Osteoblast (primary cell): ENCODE measurements at regions not wholly inside any gene's neighbourhood (a gene's known extent, or its start where the extent isn't known, plus 50 kb on each side); places are given as distances from the start of the nearest gene placed in this dataset.
A peak's percentile ranks its signal among the peaks of the same experiment; 100 is the strongest.

Experiments
- DNase-seq: peaks from one replicate; pipeline ENCODE4 v3.0.0; 2011; ENCODE audit warnings: low spot score, mixed read lengths; ENCODE audit not compliant: insufficient read length; ENCODE audit errors: missing footprints
- H2AFZ ChIP-seq: 2 replicates; pipeline ENCODE4 v1.6.0; 2011; ENCODE audit warnings: mild to moderate bottlenecking, low read length
- H3K27ac ChIP-seq: 2 replicates; pipeline ENCODE4 v1.5.1; 2011; ENCODE audit warnings: mild to moderate bottlenecking, low read depth, low read length, moderate library complexity
- H3K27me3 ChIP-seq: 2 replicates; pipeline ENCODE4 v1.6.0; 2012; ENCODE audit warnings: mild to moderate bottlenecking, control low read depth, inconsistent platforms, low read length, moderate library complexity; ENCODE audit not compliant: insufficient read depth
- H3K36me3 ChIP-seq: 2 replicates; pipeline ENCODE4 v1.5.1; 2011; ENCODE audit warnings: mild to moderate bottlenecking, low read length, control low read depth, moderate library complexity; ENCODE audit not compliant: insufficient read depth
- H3K4me1 ChIP-seq: 2 replicates; pipeline ENCODE4 v1.5.1; 2011; ENCODE audit warnings: mild to moderate bottlenecking, low read length, control low read depth, moderate library complexity; ENCODE audit not compliant: insufficient read depth
- H3K4me2 ChIP-seq: 2 replicates; pipeline ENCODE4 v1.6.0; 2011; ENCODE audit warnings: mild to moderate bottlenecking, low read length; ENCODE audit not compliant: insufficient read depth
- H3K4me3 ChIP-seq: fragments of 200-600 bp; sonication (generic); 3 replicates; pipeline ENCODE4 v1.5.1; 2012; ENCODE audit warnings: mild to moderate bottlenecking, low read length, inconsistent platforms; ENCODE audit not compliant: insufficient read depth
- H3K79me2 ChIP-seq: 2 replicates; pipeline ENCODE4 v1.6.0; 2012; ENCODE audit warnings: mild to moderate bottlenecking, low read length, control low read depth, inconsistent platforms; ENCODE audit not compliant: insufficient read depth
- H3K9me3 ChIP-seq: 2 replicates; pipeline ENCODE4 v1.5.1; 2011; ENCODE audit warnings: low read depth, low read length, control low read depth
- H4K20me1 ChIP-seq: 2 replicates; pipeline ENCODE4 v1.6.0; 2012; ENCODE audit warnings: mild to moderate bottlenecking, low read length, control low read depth; ENCODE audit not compliant: insufficient read depth
- TF ChIP-seq, protein P1 (sequence below): IDR thresholded peaks from 2 replicates; pipeline ENCODE4 v1.5.1; 2011; ENCODE audit warnings: mild to moderate bottlenecking, low read depth, low read length, moderate library complexity; ENCODE audit errors: extremely low read depth

DNA sequence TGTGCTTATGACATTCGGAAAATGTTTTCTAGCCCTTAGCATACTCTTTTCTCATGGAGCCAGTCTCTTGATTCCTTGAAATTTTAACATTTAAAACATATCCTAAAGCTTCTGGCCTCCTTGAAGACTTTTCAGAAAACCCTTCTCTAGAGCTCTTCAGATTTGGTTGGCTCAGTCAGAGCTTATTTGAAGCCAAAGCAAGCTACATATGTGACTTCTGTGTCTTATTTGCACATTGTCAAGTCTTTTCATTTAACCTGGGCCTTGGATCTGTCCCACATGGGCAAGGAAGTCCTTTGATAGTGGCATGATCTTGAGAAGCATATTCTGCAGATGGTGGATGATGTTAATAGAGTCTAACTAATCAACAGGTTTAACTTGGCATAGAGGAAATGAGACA, 116.5 kb downstream of the LACC1 start:
- no peak overlapping the region for H2AFZ ChIP-seq

DNA sequence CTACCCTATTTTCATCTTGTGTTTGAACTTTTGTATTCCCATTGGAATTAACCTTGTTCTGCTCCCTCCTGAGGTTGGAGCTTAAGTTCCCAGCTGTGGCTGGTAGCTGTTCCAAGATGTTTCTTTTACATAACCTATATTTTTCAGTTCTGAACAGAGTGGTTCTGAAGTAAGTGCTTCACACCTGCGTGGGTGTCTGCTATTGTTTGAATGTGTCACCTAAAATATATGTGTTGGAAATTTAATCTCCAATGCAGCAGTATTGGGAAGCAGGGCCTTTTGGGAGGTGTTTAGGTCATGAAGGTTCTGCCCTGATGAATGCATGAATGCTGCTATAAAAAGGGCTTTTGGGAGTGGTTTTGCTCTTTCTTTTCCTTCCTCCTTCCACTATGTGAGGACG, 123.8 kb downstream of the LACC1 start:
- no peak overlapping the region for H3K27ac ChIP-seq
- no peaks in the 10 kb centered on the region for H3K27me3 ChIP-seq

More for the DNA sequence above, 116.5 kb downstream of the LACC1 start:
- Histone ChIP-seq H3K79me2 (no peaks in the 10 kb centered on the region), H3K4me2 (no peak overlapping the region), H3K27ac (no peak overlapping the region), H3K27me3 (peaks cover 20% of the 10 kb centered on the region), H4K20me1 (no peaks in the 10 kb centered on the region), H3K4me1 (no peaks in the 10 kb centered on the region), H3K36me3 (no peaks in the 10 kb centered on the region), H3K4me3 (no peak overlapping the region), H3K9me3 (no peaks in the 10 kb centered on the region)
- TF ChIP-seq, protein P1, sequence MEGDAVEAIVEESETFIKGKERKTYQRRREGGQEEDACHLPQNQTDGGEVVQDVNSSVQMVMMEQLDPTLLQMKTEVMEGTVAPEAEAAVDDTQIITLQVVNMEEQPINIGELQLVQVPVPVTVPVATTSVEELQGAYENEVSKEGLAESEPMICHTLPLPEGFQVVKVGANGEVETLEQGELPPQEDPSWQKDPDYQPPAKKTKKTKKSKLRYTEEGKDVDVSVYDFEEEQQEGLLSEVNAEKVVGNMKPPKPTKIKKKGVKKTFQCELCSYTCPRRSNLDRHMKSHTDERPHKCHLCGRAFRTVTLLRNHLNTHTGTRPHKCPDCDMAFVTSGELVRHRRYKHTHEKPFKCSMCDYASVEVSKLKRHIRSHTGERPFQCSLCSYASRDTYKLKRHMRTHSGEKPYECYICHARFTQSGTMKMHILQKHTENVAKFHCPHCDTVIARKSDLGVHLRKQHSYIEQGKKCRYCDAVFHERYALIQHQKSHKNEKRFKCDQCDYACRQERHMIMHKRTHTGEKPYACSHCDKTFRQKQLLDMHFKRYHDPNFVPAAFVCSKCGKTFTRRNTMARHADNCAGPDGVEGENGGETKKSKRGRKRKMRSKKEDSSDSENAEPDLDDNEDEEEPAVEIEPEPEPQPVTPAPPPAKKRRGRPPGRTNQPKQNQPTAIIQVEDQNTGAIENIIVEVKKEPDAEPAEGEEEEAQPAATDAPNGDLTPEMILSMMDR, result no peak
- no peak for DNase-seq

DNA sequence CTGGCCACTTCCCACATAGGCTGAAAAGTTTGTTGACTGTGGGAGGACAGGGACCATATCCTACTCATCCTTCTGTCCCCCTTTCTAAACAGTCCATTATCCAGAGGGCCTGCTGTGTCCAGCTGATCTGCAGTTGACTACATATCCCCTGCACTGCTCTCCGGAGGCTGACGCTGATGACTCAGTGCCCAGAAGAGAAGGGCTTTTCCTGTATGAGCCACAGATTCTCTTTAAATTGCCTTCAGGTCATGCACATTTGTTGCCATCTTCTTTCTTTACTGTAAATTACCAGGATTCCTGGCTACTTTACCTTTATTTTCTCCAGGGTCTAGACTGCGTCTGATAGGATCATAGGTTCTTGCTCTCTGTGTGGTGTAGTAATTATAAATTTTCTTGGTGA, 125.2 kb downstream of the LACC1 start:
- peak; percentile 76 for DNase-seq
- Histone ChIP-seq H2AFZ (peak overlapping the region; percentile 50), H3K36me3 (no peaks in the 10 kb centered on the region), H3K4me3 (no peak overlapping the region), H3K4me2 (peak overlapping the region; percentile 2), H3K9me3 (peaks cover 2% of the 10 kb centered on the region), H3K27ac (no peak overlapping the region), H3K27me3 (no peaks in the 10 kb centered on the region), H4K20me1 (no peaks in the 10 kb centered on the region), H3K79me2 (no peaks in the 10 kb centered on the region), H3K4me1 (peaks cover 8% of the 10 kb centered on the region)
- TF ChIP-seq, protein P1, result no peak

More for the DNA sequence above, 123.8 kb downstream of the LACC1 start:
- Histone ChIP-seq H2AFZ (no peak overlapping the region), H3K9me3 (peaks cover 2% of the 10 kb centered on the region), H3K4me2 (no peak overlapping the region), H3K4me1 (peaks cover 8% of the 10 kb centered on the region), H3K79me2 (no peaks in the 10 kb centered on the region), H4K20me1 (no peaks in the 10 kb centered on the region), H3K36me3 (no peaks in the 10 kb centered on the region), H3K4me3 (no peak overlapping the region)
- TF ChIP-seq, protein P1, result no peak
- DNase-seq, result no peak

DNA sequence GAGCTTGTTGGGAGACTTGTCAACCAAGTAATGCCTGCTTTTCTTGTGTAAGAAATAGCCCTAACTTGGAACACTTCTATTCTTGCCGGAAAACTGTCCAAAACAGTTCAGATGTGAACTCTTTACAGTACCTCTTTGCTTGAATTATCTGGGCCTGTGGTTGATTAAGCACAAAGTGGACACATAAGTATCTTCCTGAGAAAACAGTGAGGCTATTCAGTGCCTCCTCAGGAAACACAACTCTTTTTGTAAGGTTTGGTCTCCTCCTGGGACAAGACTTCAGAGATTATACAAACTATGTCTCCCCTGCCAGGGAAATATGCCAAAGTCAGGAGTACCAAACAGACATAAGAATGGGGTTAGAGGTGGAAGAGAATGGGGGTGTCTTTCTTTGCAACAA, 127.7 kb downstream of the LACC1 start:
- Histone ChIP-seq H3K27me3 (no peaks in the 10 kb centered on the region), H3K79me2 (no peaks in the 10 kb centered on the region), H3K4me1 (peaks cover 8% of the 10 kb centered on the region), H3K4me2 (no peak overlapping the region), H2AFZ (no peak overlapping the region), H3K4me3 (no peak overlapping the region), H4K20me1 (no peaks in the 10 kb centered on the region), H3K9me3 (peaks cover 2% of the 10 kb centered on the region), H3K27ac (no peak overlapping the region), H3K36me3 (no peaks in the 10 kb centered on the region)
- TF ChIP-seq, protein P1, result no peak
- DNase-seq, result no peak
